ENCODE measurements at regions not wholly inside any gene's neighbourhood (a gene's known extent, or its start where the extent isn't known, plus 50 kb on each side); places are given as distances from the start of the nearest gene placed in this dataset.

DNA sequence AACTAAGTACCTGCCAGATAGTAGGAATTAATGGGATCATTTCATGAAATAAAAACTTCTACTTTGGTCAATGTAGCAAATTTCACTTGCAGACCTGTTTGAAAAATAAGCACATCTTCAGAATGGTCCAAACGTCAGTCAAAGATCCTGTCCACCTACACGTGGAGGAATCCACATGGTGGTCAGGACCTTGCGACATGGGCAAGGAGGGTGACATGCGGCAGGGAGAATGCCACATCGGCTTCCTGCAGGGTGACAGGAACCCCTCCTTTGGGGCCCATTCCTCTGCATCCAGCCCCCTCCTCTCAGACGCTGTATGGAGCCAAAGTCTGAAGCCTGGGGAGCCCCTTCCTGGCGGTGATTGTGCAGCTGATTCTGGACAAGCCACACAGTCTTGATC is 95.5 kb upstream of the MGMT start:
- TF ChIP-seq, protein P1, sequence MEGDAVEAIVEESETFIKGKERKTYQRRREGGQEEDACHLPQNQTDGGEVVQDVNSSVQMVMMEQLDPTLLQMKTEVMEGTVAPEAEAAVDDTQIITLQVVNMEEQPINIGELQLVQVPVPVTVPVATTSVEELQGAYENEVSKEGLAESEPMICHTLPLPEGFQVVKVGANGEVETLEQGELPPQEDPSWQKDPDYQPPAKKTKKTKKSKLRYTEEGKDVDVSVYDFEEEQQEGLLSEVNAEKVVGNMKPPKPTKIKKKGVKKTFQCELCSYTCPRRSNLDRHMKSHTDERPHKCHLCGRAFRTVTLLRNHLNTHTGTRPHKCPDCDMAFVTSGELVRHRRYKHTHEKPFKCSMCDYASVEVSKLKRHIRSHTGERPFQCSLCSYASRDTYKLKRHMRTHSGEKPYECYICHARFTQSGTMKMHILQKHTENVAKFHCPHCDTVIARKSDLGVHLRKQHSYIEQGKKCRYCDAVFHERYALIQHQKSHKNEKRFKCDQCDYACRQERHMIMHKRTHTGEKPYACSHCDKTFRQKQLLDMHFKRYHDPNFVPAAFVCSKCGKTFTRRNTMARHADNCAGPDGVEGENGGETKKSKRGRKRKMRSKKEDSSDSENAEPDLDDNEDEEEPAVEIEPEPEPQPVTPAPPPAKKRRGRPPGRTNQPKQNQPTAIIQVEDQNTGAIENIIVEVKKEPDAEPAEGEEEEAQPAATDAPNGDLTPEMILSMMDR (IDR thresholded peaks at IDR 0.05; ENCODE audit: poor library complexity, severe bottlenecking), result no peak
- TF ChIP-seq EZH2 (IDR thresholded peaks at IDR 0.05; ENCODE audit: borderline replicate concordance, insufficient read depth, low read length, poor library complexity, severe bottlenecking) (no peak), EP300 (conservative IDR thresholded peaks at IDR 0.05; ENCODE audit: poor library complexity, severe bottlenecking) (no peak), POLR2AphosphoS5 (IDR thresholded peaks at IDR 0.05) (no peak), RAD21 (conservative IDR thresholded peaks at IDR 0.05) (no peak), MXI1 (conservative IDR thresholded peaks at IDR 0.05; ENCODE audit: poor library complexity, severe bottlenecking) (no peak)
- TF ChIP-seq, protein P2, sequence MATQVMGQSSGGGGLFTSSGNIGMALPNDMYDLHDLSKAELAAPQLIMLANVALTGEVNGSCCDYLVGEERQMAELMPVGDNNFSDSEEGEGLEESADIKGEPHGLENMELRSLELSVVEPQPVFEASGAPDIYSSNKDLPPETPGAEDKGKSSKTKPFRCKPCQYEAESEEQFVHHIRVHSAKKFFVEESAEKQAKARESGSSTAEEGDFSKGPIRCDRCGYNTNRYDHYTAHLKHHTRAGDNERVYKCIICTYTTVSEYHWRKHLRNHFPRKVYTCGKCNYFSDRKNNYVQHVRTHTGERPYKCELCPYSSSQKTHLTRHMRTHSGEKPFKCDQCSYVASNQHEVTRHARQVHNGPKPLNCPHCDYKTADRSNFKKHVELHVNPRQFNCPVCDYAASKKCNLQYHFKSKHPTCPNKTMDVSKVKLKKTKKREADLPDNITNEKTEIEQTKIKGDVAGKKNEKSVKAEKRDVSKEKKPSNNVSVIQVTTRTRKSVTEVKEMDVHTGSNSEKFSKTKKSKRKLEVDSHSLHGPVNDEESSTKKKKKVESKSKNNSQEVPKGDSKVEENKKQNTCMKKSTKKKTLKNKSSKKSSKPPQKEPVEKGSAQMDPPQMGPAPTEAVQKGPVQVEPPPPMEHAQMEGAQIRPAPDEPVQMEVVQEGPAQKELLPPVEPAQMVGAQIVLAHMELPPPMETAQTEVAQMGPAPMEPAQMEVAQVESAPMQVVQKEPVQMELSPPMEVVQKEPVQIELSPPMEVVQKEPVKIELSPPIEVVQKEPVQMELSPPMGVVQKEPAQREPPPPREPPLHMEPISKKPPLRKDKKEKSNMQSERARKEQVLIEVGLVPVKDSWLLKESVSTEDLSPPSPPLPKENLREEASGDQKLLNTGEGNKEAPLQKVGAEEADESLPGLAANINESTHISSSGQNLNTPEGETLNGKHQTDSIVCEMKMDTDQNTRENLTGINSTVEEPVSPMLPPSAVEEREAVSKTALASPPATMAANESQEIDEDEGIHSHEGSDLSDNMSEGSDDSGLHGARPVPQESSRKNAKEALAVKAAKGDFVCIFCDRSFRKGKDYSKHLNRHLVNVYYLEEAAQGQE (IDR thresholded peaks at IDR 0.05; ENCODE audit: borderline replicate concordance), result no peak
